GM23248 (cell line): ENCODE measurements at regions not wholly inside any gene's neighbourhood (a gene's known extent, or its start where the extent isn't known, plus 50 kb on each side); places are given as distances from the start of the nearest gene placed in this dataset.

Experiments used
- EZH2 ChIP-seq: fragments of 200-600 bp; sonication (generic); IDR thresholded peaks from 2 replicates; pipeline ENCODE4 v1.6.1; 2018; ENCODE audit warnings: antibody characterized with exemption, mild to moderate bottlenecking; ENCODE audit not compliant: insufficient read depth, poor library complexity, severe bottlenecking
- EZH2phosphoT487 ChIP-seq: fragments of 200-600 bp; sonication (generic); IDR thresholded peaks from 2 replicates; pipeline ENCODE4 v1.6.1; 2018; ENCODE audit warnings: antibody characterized with exemption, moderate library complexity, mild to moderate bottlenecking, low read depth; ENCODE audit not compliant: insufficient read depth

DNA sequence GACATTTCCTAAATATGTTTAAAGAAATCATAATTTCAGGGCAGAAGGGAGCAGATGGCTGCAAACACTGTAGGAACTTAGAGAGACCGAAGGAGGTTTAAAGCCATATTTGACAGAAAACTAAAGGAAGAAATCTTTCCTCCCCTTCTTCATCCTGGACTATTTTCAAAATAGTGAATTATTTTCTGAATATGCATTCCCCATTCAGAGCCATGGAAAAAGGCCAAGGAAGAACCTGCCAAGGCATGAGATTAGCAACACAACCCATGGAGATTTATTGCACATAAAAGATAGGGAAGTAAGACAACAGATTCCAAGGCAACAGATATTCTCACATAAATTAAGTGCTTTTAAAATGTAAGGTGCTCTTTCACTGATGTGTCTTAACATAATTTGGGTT, 233.3 kb upstream of the ADAMTS16 start:
- no peak for TF ChIP-seq EZH2
- TF ChIP-seq EZH2phosphoT487 = no peak
